ENCODE measurements at regions not wholly inside any gene's neighbourhood (a gene's known extent, or its start where the extent isn't known, plus 50 kb on each side); places are given as distances from the start of the nearest gene placed in this dataset.
"Not testable (repeated sequence)": the region's sequence is repeated elsewhere in the genome, so short reads cannot be mapped to it uniquely, and the experiment has no call there.

DNA sequence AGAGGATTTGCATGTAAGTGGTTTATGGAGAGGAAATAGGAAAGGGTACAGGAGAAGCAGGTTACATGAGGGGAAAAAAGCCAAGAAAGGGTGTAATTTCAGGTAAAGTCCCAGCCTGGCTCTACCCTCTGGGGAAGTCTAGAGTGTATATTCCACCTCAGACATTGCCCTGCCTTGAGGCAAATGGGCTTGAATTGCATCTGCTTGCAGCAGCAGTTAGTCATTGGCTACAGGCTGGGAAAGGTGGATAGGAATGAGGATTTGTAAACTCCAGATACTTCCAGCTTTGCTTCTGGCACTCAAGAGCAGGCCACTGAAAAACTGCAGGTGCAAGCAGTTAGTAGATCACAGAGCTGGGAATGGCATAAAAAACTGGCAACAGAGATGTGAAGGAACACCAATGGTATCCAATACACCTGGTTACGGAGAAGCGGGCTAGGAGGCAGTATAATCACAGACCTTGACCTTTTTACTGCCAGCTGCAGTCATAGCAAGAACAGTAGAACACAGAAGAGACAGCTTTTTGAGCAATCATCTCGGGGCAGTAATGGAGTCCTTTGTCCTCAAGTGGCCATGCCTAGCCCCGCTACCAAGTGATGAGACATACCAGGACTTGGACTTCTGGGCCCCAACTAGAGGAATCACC is 226.9 kb upstream of the NRIP1 start:
- DNase-seq (ENCODE audit: extremely low read depth in 1 of 11, low read depth in 9 of 11, low spot score in 4 of 11) = no peak

DNA sequence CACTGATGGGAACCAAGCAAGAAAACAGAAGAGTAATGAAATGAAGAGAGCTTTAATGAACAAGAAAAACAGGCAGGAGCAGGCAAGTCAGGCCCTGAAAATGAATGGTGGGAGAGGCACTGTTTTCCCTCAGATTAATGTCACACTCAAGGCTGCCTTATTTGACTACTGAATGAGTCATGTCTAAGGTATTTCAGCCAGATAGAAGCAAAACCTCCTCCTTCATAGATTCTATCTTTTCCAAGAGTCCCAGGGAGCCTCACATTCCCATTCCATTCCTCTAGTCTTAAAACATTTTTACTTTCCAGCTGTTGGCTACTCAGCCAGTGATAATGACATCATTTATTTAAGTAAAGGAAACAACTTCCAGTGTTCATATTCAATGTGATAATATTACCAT is 228.4 kb upstream of the NRIP1 start:
- peak in 6 of 11 donors; percentile 20 to 58 (median 35) for DNase-seq (ENCODE audit: extremely low read depth in 1 of 11, low read depth in 9 of 11, low spot score in 4 of 11)

DNA sequence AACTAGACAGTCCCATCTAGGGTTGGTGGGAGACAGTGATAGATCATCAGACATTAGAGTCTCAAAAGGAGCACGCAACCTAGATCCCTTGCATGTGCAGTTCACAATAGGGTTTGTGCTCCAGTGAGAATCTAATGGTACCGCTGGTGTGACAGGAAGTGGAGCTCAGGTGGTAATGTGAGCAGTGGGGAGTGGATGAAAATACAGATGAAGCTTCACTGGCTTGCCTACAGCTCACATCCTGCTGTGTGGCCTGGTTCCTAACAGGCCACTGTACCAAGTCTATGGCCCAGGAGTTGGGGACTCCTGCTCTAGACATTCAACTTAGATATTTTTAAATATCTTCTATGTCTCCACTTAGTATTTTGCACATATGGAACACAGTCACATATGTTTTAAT is 231.1 kb upstream of the NRIP1 start:
- no peak for DNase-seq (ENCODE audit: extremely low read depth in 1 of 11, low read depth in 9 of 11, low spot score in 4 of 11)

DNA sequence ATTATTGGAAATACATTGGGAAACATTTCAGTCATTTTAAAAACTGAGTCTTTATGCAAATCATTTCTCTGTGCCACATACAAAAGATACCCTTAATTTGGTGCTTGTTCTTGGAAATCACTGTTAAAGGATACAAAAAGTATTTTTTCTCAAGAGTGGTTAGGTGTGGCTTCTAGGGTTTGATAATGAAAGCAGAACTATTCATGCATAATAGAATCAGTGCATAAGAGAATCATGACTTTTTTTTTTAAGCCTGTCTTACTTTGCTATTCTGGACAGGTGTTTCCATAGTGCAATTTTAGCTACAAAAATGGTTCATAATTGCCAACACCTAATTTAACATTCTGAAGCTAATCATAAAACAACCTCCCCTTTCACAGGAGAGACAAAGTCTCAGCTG is 233.0 kb upstream of the NRIP1 start:
- no peak for DNase-seq (ENCODE audit: extremely low read depth in 1 of 11, low read depth in 9 of 11, low spot score in 4 of 11)

DNA sequence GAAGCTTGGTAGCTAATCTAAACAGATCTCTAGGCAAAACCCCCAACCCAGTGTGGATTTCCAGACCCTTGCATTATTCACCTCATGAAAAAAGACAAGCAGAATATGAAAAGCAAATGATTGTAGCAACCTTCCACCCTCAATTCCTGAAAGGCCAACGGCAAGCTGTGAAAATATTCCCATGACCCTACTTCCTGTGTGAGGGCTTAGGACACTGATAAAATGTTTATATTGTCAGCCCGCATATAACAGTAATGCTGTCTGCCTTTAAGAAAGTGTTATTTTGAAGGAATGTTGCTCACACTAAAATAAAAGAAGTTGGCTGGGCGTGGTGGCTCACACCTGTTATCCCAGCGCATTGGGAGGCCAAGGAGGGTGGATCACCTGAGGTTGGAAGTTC is 233.5 kb upstream of the NRIP1 start:
- DNase-seq (ENCODE audit: extremely low read depth in 1 of 11, low read depth in 9 of 11, low spot score in 4 of 11) = no peak

DNA sequence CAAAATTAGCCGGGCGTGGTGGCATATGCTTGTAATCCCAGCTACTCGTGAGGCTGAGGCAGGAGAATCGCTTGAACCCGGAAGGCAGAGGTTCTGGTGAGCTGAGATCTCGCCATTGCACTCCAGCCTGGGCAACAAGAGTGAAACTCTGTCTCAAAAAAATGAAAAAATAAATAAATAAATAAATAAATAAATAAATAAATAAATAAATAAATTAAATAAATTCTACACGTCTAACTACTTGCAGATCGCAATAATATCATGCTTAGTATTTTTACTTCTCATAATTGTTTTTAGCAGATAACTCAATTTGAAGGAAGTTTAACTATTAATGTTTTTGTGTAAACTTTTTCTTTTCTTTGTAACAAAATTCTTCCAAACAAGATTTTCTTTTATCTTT is 234.0 kb upstream of the NRIP1 start:
- DNase-seq (ENCODE audit: extremely low read depth in 1 of 11, low read depth in 9 of 11, low spot score in 4 of 11) = not testable (repeated sequence)

DNA sequence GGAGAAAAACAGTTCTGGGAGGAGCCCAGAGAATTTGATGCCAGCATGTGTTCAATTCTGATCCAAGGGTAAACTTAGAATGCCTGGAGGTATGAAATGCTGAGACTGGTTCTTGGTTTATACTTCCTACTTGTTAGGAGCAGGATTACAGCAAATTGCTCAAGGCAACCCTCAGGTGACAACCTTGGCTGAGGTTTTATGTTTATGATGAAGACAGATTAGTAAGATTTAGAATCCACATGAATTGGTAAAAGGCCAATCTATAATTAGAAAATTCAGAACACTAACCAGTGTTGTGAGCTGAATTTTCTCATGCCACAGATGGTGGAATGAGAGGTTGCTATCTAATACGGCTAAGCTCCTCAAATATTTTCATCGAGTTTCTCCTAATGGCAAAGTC is 235.3 kb upstream of the NRIP1 start:
- no peak for DNase-seq (ENCODE audit: extremely low read depth in 1 of 11, low read depth in 9 of 11, low spot score in 4 of 11)

DNA sequence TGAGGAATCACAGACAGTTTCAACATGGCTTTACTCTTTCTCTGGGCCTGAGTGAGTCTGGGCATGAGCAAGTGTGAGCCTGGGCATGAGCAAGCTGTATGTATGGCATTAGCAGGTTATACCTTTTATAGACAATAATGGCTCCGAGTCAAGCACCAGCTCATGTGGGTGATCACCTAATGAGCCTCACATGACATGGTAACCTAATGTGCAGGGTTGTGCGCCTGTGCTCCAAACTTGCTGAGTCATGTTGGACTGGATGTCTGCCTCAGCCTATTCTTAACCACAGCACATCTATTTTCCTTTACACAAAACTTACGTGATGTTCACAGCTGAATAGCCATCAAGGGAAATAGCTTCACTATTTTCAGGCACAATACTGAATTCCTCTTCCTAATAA is 236.2 kb upstream of the NRIP1 start:
- no peak for DNase-seq (ENCODE audit: extremely low read depth in 1 of 11, low read depth in 9 of 11, low spot score in 4 of 11)

DNA sequence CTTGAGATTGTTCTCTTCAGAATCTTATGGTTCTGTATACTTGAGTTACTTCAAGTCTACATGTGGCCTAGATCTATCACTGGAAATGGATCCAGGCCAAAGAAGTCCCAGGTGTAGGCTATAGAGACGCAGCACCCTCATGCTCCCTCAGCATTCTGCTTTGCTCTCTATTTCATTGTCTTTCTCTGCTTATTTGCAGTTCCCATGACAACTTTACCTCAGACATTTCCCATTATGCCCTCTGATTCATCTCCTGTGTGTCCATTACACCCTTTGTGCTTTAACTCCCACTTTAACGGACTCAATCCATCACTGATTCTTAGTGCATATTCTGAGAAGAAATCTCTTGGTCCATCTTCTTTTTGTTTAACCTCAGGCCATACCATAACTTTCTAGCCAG is 236.9 kb upstream of the NRIP1 start:
- DNase-seq (ENCODE audit: extremely low read depth in 1 of 11, low read depth in 9 of 11, low spot score in 4 of 11) = no peak

DNA sequence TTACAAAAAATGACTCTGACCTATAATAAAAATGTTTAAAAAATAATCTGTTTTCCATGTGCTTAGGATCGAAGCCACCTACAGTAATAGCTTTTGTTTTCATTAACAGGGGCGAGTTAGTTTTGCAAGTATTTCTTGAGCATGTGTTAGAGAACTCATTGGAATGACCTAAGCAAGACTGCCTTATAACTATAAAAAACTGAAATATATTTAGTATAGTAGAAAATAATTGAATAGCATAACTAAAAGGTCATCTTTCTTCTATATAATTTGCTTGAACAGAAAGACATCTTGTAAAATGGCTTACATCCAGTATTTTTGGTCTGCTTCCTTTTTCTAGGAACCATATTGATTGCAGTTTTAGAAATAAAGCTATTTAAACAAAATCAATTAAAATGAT is 241.5 kb upstream of the NRIP1 start:
- DNase-seq (ENCODE audit: extremely low read depth in 1 of 11, low read depth in 9 of 11, low spot score in 4 of 11) = no peak

DNA sequence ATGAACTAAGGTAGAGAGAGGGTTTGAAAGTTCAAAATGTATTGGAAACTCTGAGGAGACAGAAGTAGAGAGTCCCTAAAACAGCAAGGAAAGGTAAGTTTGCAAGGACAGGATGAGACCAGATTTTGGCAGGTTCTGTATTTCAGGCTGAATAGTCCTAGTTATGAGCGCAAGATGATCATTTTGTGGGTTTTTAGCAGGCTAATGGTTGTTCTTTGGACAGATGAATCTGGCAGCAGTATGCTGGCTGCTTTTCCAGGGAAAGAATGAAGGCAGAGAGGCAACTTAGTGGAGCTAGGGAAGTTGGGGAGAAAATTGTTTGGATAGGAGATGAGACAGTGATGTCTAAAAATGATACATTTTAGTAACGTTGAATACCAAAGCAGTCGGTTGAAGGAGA is 243.5 kb upstream of the NRIP1 start:
- DNase-seq (ENCODE audit: extremely low read depth in 1 of 11, low read depth in 9 of 11, low spot score in 4 of 11) = no peak

DNA sequence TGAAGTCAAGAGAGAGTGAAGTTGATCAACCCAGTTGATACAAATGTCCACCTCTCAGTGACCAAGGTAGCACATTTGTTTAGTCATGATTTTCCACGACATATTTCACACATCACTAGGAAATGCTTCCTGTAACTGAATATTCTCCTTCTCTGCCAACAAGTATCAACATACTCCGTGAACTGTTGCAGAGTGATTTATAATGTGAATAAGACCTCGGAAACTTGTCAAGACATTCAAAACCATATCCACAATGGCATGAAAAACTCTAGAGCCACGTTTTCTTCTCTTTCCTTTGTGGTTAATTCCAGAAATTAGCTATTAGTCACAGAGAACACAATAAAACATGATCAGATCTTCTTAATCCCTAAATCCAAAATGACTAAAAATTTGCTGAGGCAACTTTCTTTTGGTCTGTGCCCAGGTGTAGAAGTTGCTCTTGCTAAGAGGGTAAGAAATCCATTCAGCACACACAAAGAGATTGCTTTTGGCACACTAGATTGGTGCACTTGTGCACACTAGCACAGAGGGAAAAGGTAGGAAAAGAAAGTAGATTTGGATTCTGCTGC is 244.3 kb upstream of the NRIP1 start:
- DNase-seq (ENCODE audit: extremely low read depth in 1 of 11, low read depth in 9 of 11, low spot score in 4 of 11) = no peak

DNA sequence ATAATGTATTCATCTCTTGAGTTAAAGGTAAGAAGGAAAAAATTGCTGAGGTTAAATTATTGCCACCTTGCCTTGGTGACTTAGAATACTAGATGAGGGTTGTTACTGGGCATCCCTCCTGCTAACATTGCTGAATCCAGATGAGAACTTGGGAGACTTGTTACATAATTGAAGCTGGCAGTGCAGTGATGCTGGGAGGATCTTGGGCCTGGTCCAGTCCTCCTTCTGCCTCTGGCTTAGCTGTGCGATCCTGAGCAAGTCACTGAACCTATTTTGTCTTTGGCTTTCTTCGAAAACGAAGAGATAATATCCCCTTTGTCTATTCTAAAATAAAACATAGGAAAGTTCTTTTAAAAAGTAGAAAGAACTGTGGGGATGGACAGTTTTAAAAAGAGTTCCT is 244.9 kb upstream of the NRIP1 start:
- DNase-seq (ENCODE audit: extremely low read depth in 1 of 11, low read depth in 9 of 11, low spot score in 4 of 11) = no peak

DNA sequence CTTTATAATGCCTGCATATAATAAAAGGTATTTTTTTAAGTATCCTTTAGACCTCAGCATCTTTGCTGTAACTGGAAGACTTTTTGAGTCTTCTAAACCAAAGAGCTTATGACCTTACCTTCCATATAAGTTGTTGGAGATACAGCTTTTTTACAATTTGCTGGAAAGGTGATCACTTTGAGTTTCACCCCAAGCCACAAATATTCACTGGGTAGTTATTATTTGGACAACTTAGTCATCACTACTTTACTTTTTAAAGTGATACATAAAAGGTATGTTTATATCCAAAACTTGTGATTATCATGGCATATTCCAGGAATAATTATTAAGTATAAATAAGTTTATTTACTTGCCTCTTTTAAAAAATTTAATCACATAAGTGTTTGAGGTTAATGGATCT is 246.7 kb upstream of the NRIP1 start:
- no peak for DNase-seq (ENCODE audit: extremely low read depth in 1 of 11, low read depth in 9 of 11, low spot score in 4 of 11)

DNA sequence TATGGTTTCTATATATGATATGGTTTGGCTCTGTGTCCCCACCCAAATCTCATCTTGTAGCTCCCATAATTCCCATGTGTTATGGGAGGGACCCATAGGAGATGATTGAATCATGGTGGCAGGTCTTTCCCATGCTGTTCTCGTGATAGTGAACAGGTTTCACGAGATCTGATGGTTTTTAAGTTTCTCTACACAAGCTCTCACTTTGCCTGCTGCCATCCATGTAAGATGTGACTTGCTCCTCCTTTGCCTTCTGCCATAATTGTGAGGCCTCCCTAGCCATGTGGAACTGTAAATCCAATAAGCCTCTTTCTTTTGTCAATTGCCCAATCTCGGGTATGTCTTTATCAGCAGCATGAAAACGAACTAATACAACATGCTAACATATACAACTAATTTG is 252.2 kb upstream of the NRIP1 start:
- DNase-seq (ENCODE audit: extremely low read depth in 1 of 11, low read depth in 9 of 11, low spot score in 4 of 11) = not testable (repeated sequence)

DNA sequence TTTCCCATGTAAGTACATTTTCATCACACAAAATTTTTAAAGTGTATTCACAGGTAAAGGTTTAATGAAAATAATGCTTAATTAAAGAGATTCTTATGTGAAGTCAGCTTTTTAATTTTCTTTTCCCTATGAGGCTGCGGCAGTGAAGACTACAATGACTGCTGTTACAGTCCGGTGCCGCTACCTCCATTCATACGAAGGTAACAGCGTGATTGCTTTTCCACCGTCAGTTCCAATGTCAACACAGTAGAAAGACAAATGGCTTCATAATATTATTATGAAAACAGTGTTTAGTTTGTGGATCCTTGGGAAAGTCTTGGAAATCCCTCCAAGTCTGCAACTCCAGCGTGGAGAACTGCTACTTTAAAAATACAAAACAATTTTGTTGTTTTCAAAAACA is 254.9 kb upstream of the NRIP1 start:
- no peak for DNase-seq (ENCODE audit: extremely low read depth in 1 of 11, low read depth in 9 of 11, low spot score in 4 of 11)

DNA sequence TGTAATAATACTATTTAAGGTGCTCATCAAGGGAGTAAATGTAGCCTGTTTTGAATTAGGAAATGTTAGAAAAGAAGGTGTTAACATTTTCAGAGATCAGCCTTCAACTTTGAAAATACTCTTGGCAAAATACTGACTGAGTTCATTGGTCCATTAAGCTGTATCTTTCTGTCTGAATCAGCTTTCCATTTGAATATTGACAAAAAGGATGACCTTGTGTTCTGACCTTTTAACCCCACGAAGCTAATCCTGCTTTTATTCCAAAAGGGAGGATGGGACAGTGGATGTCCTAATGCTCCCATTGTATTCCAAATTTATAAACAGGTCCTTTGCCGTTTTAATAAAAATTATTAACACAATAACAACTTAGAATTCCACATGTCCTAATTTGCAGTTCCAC is 259.7 kb upstream of the NRIP1 start:
- DNase-seq (ENCODE audit: extremely low read depth in 1 of 11, low read depth in 9 of 11, low spot score in 4 of 11) = no peak

DNA sequence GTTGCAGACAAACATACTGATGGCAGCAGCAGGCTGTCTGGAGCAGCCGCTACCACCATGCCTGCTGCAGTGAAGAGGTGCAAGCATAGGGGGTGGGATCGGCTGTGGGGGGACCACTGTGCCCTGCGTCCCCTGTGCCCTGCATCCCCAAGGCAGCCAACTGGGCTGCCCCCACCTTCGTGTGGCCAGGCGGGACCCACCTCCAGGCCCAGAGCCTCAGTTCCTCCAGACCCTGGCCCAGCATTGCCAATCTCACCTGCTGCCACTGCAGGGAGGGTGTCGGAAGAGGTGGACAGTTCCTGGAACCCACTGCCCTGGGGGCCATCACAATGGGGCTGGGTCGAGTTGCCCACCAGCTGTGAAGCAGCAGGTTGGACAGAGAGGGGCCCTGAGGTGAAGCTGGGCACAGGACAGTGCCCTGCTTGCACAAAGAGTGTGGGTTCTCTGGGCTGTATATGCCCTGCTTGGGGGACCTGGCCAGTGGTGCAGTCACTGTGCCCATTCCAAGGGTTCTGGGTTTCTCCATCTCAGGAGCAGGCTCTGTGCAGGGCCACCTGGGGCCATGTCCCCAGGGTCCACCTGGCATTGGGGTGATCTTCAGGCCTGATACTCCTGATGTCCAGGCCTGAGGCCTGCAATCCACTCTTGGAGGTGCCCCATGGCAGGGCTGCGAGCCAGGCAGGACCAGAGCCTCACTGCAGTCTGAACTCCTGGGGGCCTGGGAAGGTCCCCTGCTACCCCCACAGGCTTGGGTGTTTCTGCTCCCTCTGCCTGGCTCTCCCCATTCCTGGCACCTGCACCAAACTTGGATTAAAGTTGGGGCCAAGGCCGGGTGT is 261.4 kb upstream of the NRIP1 start:
- DNase-seq (ENCODE audit: extremely low read depth in 1 of 11, low read depth in 9 of 11, low spot score in 4 of 11) = no peak

DNA sequence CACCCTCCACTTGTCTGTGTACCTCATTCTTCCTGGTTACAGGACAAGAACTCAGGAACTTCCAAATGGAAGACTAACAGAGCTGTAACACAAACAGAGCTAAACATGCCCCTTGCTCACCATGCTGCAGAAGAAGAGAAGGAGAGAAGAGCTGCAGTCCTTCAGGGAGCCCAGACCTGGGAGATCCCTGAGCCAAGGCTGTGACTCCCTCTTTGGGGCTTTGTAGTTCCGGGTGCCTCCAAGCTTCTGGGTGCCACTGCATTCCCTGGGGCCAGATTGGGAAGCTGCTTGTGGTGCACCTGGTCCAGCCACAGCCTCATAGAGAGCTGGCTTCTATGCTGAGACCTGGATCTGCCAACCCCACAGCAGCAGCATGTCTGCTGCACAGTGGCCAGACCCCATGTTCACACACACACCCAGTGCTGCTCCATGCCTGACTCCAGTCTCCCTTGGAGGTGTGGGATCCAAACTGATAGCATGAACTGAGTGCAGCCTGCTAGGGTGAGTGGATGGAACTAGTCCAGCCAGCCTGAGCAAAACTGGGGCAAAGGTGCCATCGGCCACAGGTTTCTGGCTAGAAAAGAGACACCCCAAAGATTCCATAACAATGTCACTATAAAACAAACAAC is 263.0 kb upstream of the NRIP1 start:
- no peak for DNase-seq (ENCODE audit: extremely low read depth in 1 of 11, low read depth in 9 of 11, low spot score in 4 of 11)

DNA sequence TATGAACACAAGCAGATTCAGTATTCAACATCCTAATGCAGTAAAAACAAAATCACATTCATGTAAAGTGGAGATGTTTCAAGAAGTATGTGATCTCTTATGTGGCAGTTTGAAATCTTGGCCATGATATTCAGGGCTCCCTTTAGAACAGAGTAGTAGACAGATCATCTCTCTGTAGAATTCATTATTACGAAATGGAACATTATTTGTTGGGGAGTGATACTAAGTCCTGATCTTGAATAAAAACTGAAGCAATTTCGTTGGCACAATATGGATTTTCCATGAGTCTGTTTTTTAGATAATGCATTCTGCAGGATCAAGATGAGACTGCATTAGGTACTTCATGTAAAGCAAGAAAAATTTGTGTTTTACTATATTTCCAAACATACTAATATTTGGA is 264.4 kb upstream of the NRIP1 start:
- DNase-seq (ENCODE audit: extremely low read depth in 1 of 11, low read depth in 9 of 11, low spot score in 4 of 11) = no peak

Measured in renal cortex interstitium (tissue), 11 donors.